Body of pancreas (tissue), 4 donors: ENCODE measurements at regions not wholly inside any gene's neighbourhood (a gene's known extent, or its start where the extent isn't known, plus 50 kb on each side); places are given as distances from the start of the nearest gene placed in this dataset.

Experiments
- ATAC-seq: fragments of 150-250 bp; one replicate; pipeline ENCODE4 v1.9.1; 2016
- DNase-seq, 4 donors: peaks; one replicate each; pipeline ENCODE4 v3.0.0-alpha.2; 2019
- H3K27ac ChIP-seq, 4 donors: fragments of 200-600 bp; sonication (generic); 1 replicate in 3 of 4; 2 replicates in 1 of 4; pipeline versions ENCODE4 v1.5.1 to v1.6.1; 2016 to 2019; ENCODE audit warnings: mild to moderate bottlenecking in 1 of 4, mixed read lengths in 1 of 4, moderate library complexity in 1 of 4
- H3K27me3 ChIP-seq, 2 donors: fragments of 200-600 bp; sonication (generic); one replicate each; pipeline ENCODE4 v1.6.0; 2016; ENCODE audit warnings: mild to moderate bottlenecking in 1 of 2
- H3K36me3 ChIP-seq, 2 donors: fragments of 200-600 bp; sonication (generic); replicated peaks in 1 of 2; 2 replicates each; pipeline ENCODE4 v1.5.1; 2016; ENCODE audit warnings: low read depth in 2 of 2; ENCODE audit not compliant: insufficient read depth in 1 of 2
- H3K4me1 ChIP-seq: fragments of 200-600 bp; sonication (generic); one replicate; pipeline ENCODE4 v1.6.0; 2016
- H3K4me3 ChIP-seq, 2 donors: fragments of 200-600 bp; sonication (generic); 1 replicate in 1 of 2; 2 replicates in 1 of 2; pipeline ENCODE4 v1.5.1; 2016 to 2019
- H3K9me3 ChIP-seq, 3 donors: fragments of 200-600 bp; sonication (generic); 1 replicate in 2 of 3; 2 replicates in 1 of 3; pipeline ENCODE4 v1.5.1; 2016
- POLR2A ChIP-seq, 3 donors: fragments of 450-650 bp; IDR thresholded peaks; one replicate each; pipeline ENCODE4 v1.6.1; 2016; ENCODE audit warnings: antibody characterized with exemption in 3 of 3, mild to moderate bottlenecking in 2 of 3
- WGBS, 2 donors: methylation state at CpG; one replicate each; pipeline ENCODE4 v1.1.5; 2017; 5-methylcytosine and 5-hydroxymethylcytosine counted together
- intact Hi-C: fragments of 100-400 bp; cut with DNase I; formaldehyde crosslinking; loops from one replicate; pipeline ENCODE4 v1.15.1; 2023
- TF ChIP-seq, protein P1 (sequence below), 7 experiments: fragments of 450-650 bp in 4 of 7; fragments of 200-600 bp in 3 of 7; sonication (generic) in 3 of 7; IDR thresholded peaks; one replicate each; pipeline ENCODE4 v1.5.1; 2016 to 2019; ENCODE audit warnings: antibody characterized with exemption in 7 of 7

DNA sequence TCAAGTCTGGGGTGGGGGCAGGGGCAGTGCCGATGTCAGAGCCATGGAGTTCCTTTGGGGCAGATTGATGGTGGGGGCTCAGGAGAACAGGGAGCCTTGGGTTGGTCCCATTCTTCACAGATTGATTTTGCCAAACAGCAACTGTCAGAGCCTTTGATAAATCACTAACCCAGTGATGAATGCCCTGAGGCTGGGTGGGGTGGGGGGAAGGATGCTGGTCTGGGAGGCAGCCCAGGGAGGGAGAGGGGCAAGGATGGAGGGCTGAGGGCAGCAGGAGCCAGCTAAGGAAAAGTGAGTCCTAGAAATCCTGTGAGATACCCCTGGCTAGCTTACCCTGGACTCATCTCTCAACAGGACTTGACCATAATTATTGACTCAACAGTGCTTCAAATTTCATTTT is 60.1 kb upstream of the ARAP3 start:
- no peaks in the 10 kb centered on the region for H3K27me3 ChIP-seq
- DNase-seq (no peak), ATAC-seq (no peak)
- WGBS, 2 donors: 63 to 75% methylated on average over 1 of the region's 1 CpG
- H3K4me3 ChIP-seq: no peak overlapping the region
- H3K4me1 ChIP-seq: no peaks in the 10 kb centered on the region
- H3K36me3 ChIP-seq: no peaks in the 10 kb centered on the region
- no peak overlapping the region for H3K27ac ChIP-seq
- intact Hi-C loops: no loop called here
- TF ChIP-seq, protein P1, sequence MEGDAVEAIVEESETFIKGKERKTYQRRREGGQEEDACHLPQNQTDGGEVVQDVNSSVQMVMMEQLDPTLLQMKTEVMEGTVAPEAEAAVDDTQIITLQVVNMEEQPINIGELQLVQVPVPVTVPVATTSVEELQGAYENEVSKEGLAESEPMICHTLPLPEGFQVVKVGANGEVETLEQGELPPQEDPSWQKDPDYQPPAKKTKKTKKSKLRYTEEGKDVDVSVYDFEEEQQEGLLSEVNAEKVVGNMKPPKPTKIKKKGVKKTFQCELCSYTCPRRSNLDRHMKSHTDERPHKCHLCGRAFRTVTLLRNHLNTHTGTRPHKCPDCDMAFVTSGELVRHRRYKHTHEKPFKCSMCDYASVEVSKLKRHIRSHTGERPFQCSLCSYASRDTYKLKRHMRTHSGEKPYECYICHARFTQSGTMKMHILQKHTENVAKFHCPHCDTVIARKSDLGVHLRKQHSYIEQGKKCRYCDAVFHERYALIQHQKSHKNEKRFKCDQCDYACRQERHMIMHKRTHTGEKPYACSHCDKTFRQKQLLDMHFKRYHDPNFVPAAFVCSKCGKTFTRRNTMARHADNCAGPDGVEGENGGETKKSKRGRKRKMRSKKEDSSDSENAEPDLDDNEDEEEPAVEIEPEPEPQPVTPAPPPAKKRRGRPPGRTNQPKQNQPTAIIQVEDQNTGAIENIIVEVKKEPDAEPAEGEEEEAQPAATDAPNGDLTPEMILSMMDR (IDR thresholded peaks at IDR 0.05): no peak
- TF ChIP-seq POLR2A (IDR thresholded peaks at IDR 0.05): no peak
- no peaks in the 10 kb centered on the region for H3K9me3 ChIP-seq

DNA sequence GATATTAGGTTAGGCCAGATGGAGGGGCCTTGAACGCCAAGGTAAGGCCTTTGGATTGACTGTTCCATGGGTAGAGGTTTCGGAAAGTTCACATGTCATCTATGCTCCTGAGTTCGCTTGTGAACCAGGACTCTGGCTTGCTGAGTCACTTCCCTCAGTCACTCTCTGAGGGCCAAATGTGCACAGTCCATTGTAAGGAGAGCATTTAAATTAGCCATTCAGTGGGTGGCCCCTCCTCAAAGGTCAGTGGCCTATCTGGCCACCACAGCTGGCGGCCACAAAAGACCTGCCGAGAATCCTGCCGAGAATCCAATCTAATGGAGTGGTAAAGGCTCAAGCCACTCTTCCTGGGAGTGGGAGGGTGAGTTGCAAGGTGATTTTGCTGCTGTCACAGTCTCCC is 58.9 kb upstream of the ARAP3 start:
- DNase-seq: no peak
- no peaks in the 10 kb centered on the region for H3K9me3 ChIP-seq
- no peak overlapping the region for H3K27ac ChIP-seq
- intact Hi-C loops: no loop called here
- no peak for ATAC-seq
- no peaks in the 10 kb centered on the region for H3K27me3 ChIP-seq
- no peak for TF ChIP-seq POLR2A (IDR thresholded peaks at IDR 0.05)
- TF ChIP-seq, protein P1 (IDR thresholded peaks at IDR 0.05): no peak
- H3K4me1 ChIP-seq: no peaks in the 10 kb centered on the region
- H3K4me3 ChIP-seq: no peak overlapping the region
- WGBS, 2 donors: 66 to 67% methylated on average over 5 to 6 of the region's 6 CpGs
- H3K36me3 ChIP-seq: no peaks in the 10 kb centered on the region

DNA sequence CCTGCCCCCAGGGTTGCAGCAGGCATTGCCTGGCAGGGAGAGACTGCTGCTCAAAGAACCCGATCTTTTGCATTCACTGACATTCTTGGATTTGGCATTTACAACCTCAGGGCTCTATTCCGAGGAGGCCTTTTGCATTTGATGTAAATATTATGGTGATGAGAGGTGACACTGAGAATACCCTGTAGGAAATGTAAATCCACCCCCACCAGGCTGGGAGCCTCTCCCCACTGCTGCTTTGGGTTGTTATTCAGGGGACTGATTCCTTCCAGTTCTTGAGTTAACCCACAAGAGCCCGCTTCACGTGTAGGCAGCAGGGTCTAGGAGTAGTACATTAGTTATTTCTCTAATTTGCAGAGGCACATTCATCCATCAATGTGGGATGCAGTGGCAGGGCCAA is 55.5 kb upstream of the ARAP3 start:
- 35 to 40% methylated on average over 4 of the region's 4 CpGs for WGBS, 2 donors
- ATAC-seq: no peak
- no peak for DNase-seq
- no peaks in the 10 kb centered on the region for H3K36me3 ChIP-seq
- intact Hi-C loops: no loop called here
- H3K4me1 ChIP-seq: no peaks in the 10 kb centered on the region
- H3K9me3 ChIP-seq: no peaks in the 10 kb centered on the region
- no peak overlapping the region for H3K4me3 ChIP-seq
- H3K27ac ChIP-seq: no peak overlapping the region
- no peaks in the 10 kb centered on the region for H3K27me3 ChIP-seq
- TF ChIP-seq POLR2A (IDR thresholded peaks at IDR 0.05): no peak
- TF ChIP-seq, protein P1 (IDR thresholded peaks at IDR 0.05): no peak

DNA sequence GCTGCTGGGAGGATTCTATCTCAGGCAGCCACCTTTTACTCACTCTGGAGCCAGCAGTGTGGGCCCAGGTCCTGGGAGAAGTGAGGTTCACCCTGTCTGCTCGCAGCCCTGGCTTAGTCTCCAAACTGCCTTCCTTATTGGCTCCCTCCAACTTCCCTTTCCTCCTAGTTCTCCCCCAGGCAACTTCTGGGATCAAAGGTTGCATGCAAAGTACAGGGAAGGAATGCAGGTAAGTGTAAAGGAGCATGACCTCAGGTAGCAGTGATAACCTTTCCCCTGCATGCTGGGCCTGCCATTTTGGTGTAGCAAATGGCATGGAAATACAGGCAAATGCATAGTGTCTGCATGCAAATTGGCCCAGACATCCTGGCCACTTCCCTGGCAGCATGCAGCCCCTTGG is 53.8 kb upstream of the ARAP3 start:
- H3K27ac ChIP-seq: no peak overlapping the region
- H3K4me3 ChIP-seq: no peak overlapping the region
- H3K9me3 ChIP-seq: no peaks in the 10 kb centered on the region
- DNase-seq (no peak), ATAC-seq (no peak)
- H3K4me1 ChIP-seq: no peaks in the 10 kb centered on the region
- no peaks in the 10 kb centered on the region for H3K27me3 ChIP-seq
- H3K36me3 ChIP-seq: no peaks in the 10 kb centered on the region
- WGBS, 2 donors: 14 to 57% methylated on average over 1 of the region's 1 CpG
- no peak for TF ChIP-seq POLR2A (IDR thresholded peaks at IDR 0.05)
- TF ChIP-seq, protein P1 (IDR thresholded peaks at IDR 0.05): no peak
- intact Hi-C loops: no loop called here

DNA sequence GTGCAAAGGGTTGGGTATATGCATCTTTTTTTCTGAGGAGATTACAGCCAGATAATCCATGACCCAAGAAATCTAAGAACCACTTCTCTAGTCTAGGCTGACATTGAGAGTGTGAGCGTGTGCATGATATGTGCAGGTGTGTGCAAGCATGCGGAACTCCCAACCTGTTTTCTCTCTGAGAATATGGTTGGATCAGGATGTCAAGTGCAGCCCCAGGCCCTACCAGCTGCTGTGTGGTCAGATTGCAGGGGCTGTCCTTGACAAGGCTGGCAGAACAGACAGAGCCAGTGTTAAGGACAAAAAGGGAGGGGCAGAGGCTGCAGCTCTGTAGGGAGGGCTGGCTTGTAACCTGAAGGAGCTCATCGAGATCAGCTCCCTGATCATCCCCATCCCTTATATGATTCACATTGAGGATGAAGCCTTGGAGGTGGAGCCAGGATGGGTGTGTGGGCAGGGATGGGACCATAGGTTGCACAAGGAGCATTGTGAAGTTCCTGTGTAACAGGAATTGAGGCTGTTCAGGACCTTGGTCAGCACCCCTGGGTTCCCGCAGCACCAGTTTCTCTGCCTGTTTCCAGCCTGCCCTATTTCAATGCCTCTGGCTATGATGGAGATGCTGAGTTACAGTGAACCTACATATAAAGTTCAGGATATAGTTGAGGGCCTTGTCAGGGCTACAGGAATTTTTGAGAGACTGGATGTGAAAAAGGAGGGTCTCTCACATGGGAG is 52.6 kb upstream of the ARAP3 start:
- 46 to 66% methylated on average over 3 to 4 of the region's 4 CpGs for WGBS, 2 donors

More for the DNA sequence above, 52.6 kb upstream of the ARAP3 start:
- ATAC-seq: no peak
- Histone ChIP-seq H3K27ac (no peak overlapping the region), H3K36me3 (no peaks in the 10 kb centered on the region), H3K9me3 (no peaks in the 10 kb centered on the region), H3K4me3 (no peak overlapping the region), H3K4me1 (no peaks in the 10 kb centered on the region), H3K27me3 (no peaks in the 10 kb centered on the region)
- TF ChIP-seq POLR2A (IDR thresholded peaks at IDR 0.05): no peak
- TF ChIP-seq, protein P1 (IDR thresholded peaks at IDR 0.05): no peak
- peak; percentile 25 to 49 (median 36) for DNase-seq
- intact Hi-C loops: no loop called here
